GM12878 (cell line): ENCODE measurements at regions not wholly inside any gene's neighbourhood (a gene's known extent, or its start where the extent isn't known, plus 50 kb on each side); places are given as distances from the start of the nearest gene placed in this dataset.

ENCODE experiments used
- ATAC-seq: fragments of 200-7000 bp; cut with Tn5 transposase; 3 replicates; pipeline ENCODE4 v1.9.1; 2020; ENCODE audit warnings: mild to moderate bottlenecking, moderate library complexity
- BruUV-seq: library from RNA; stranded (reverse); fragments of 400-500 nt; replicated peaks from 2 replicates; lab custom pipeline; 2021; lab: Mats Ljungman, UMichigan
- CTCF ChIA-PET: fragments of 300-600 bp; sonication (Branson Sonifier 250); formaldehyde crosslinking; extraction: SDS; loops from one replicate; lab custom pipeline; 2021; ENCODE audit warnings: inconsistent platforms; lab: Yijun Ruan, JAX
- POLR2A ChIA-PET: fragments of 350-600 bp; formaldehyde crosslinking; extraction: SDS; loops from one replicate; lab custom pipeline; 2021; ENCODE audit warnings: inconsistent platforms; lab: Charles Lee
- RAD21 ChIA-PET: fragments of 300-600 bp; sonication (Branson Sonifier 250); formaldehyde crosslinking; loops from one replicate; lab custom pipeline; 2023; ENCODE audit warnings: antibody characterized with exemption; ENCODE audit not compliant: unreplicated experiment; lab: Charles Lee
- SMC1A ChIA-PET: fragments of 300-600 bp; sonication (Branson Sonifier 250); formaldehyde crosslinking; loops from one replicate; lab custom pipeline; 2023; ENCODE audit not compliant: unreplicated experiment, uncharacterized antibody; lab: Charles Lee
- DNase-seq: peaks from one replicate; pipeline ENCODE4 v3.0.0-alpha.2; 2011; ENCODE audit warnings: low read depth, low spot score
- FAIRE-seq: peaks from 3 replicates; lab custom pipeline; 2011; peaks lifted over from hg19 to GRCh38; lab: Jason Lieb, UNC
- H2AFZ ChIP-seq: 2 replicates; pipeline ENCODE4 v1.6.0; 2011; ENCODE audit warnings: low read depth, low read length, control low read depth; ENCODE audit not compliant: control insufficient read depth
- H3K27ac ChIP-seq: 2 replicates; pipeline ENCODE4 v1.5.1; 2011; ENCODE audit warnings: control low read depth; ENCODE audit not compliant: control insufficient read depth, insufficient read depth
- H3K27me3 ChIP-seq, 2 experiments: replicated peaks in 1 of 2; 2 replicates each; pipeline versions ENCODE4 v1.6.0 to v1.6.1; 2011; ENCODE audit warnings: low read length in 1 of 2; ENCODE audit not compliant: control insufficient read depth in 2 of 2, insufficient read depth in 2 of 2
- H3K36me3 ChIP-seq, 2 experiments: 2 replicates each; pipeline ENCODE4 v1.5.1; 2011; ENCODE audit warnings: low read length in 1 of 2; ENCODE audit not compliant: control insufficient read depth in 2 of 2, insufficient read depth in 2 of 2
- H3K4me1 ChIP-seq: 2 replicates; pipeline ENCODE4 v1.6.1; 2011; ENCODE audit warnings: mild to moderate bottlenecking, low read length, moderate library complexity, mixed read lengths; ENCODE audit not compliant: control insufficient read depth, insufficient read depth
- H3K4me2 ChIP-seq: 2 replicates; pipeline ENCODE4 v1.6.0; 2011; ENCODE audit warnings: control low read depth; ENCODE audit not compliant: control insufficient read depth, insufficient read depth
- H3K4me3 ChIP-seq: fragments of 200-600 bp; sonication (generic); 2 replicates; pipeline ENCODE4 v1.5.1; 2016
- H3K79me2 ChIP-seq: 2 replicates; pipeline ENCODE4 v1.6.0; 2011; ENCODE audit warnings: low read length; ENCODE audit not compliant: control insufficient read depth, insufficient read depth
- H3K9ac ChIP-seq: 2 replicates; pipeline ENCODE4 v1.8.0; 2011; ENCODE audit warnings: low read length, control low read depth, mixed read lengths; ENCODE audit not compliant: control insufficient read depth, insufficient read depth
- H3K9me3 ChIP-seq: replicated peaks from 3 replicates; pipeline ENCODE4 v1.5.1; 2011; ENCODE audit warnings: mild to moderate bottlenecking, low read length; ENCODE audit not compliant: control insufficient read depth, insufficient read depth
- H4K20me1 ChIP-seq: 2 replicates; pipeline ENCODE4 v1.6.0; 2011; ENCODE audit not compliant: control insufficient read depth, insufficient read depth
- ASH2L ChIP-seq: fragments of 300-600, 200-600 bp; sonication (generic); IDR thresholded peaks from 2 replicates; pipeline ENCODE4 v1.6.1; 2017; ENCODE audit warnings: low read depth, mild to moderate bottlenecking, borderline replicate concordance
- CBX3 ChIP-seq: fragments of 200-600 bp; sonication (generic); IDR thresholded peaks from 2 replicates; pipeline ENCODE4 v1.6.1; 2016; ENCODE audit warnings: low read depth, borderline replicate concordance
- CEBPB ChIP-seq, 2 experiments: fragments of 150-350 bp in 1 of 2; IDR thresholded peaks; 2 replicates each; pipeline ENCODE4 v1.6.1; 2012 to 2014; ENCODE audit warnings: low read depth in 2 of 2, low read length in 2 of 2, borderline replicate concordance in 1 of 2, inconsistent platforms in 1 of 2
- CHD2 ChIP-seq: IDR thresholded peaks from 2 replicates; pipeline ENCODE4 v1.6.1; 2011; ENCODE audit warnings: low read depth, low read length, improper control_type of control experiment, borderline replicate concordance
- ESRRA ChIP-seq: IDR thresholded peaks from 2 replicates; pipeline ENCODE4 v1.6.1; 2012; ENCODE audit warnings: mild to moderate bottlenecking, low read length, improper control_type of control experiment
- FOXM1 ChIP-seq: IDR thresholded peaks from 2 replicates; pipeline ENCODE4 v1.6.1; 2012; ENCODE audit warnings: low read depth, mild to moderate bottlenecking, inconsistent platforms, low read length, moderate library complexity
- RAD51 ChIP-seq: fragments of 450-650 bp; IDR thresholded peaks from 2 replicates; pipeline ENCODE4 v1.6.1; 2016; ENCODE audit warnings: moderate library complexity, mild to moderate bottlenecking, inconsistent platforms
- SMAD5 ChIP-seq: IDR thresholded peaks from 2 replicates; pipeline ENCODE4 v1.6.1; 2016; ENCODE audit warnings: antibody characterized with exemption, low read depth
- SREBF2 ChIP-seq: IDR thresholded peaks from 2 replicates; pipeline ENCODE4 v1.6.1; 2012; ENCODE audit warnings: mild to moderate bottlenecking, low read length
- STAT3 ChIP-seq: IDR thresholded peaks from 2 replicates; pipeline ENCODE4 v1.6.1; 2011; ENCODE audit warnings: low read depth, low read length, improper control_type of control experiment
- ZNF207 ChIP-seq: fragments of 450-650 bp; IDR thresholded peaks from 2 replicates; pipeline ENCODE4 v1.6.1; 2014; ENCODE audit warnings: antibody characterized with exemption, mild to moderate bottlenecking, borderline replicate concordance
- WGBS: methylation state at CpG from one replicate; pipeline ENCODE4 v1.1.6; 2016; ENCODE audit warnings: low lambda C conversion rate; ENCODE audit not compliant: insufficient replicate concordance, insufficient coverage; ENCODE audit errors: missing lambda C conversion rate; 5-methylcytosine and 5-hydroxymethylcytosine counted together
- in situ Hi-C: fragments of 300-500 bp; cut with MboI; formaldehyde crosslinking; loops from 9 replicates; pipeline ENCODE4 v1.14.3; 2018; ENCODE audit warnings: mixed read lengths
- intact Hi-C: fragments of 100-400 bp; cut with micrococcal nuclease; formaldehyde crosslinking; loops from one replicate; pipeline ENCODE4 v1.14.2; 2022; ENCODE audit not compliant: unreplicated experiment

- ChIA-PET RAD21 (no interaction called here), CTCF (interaction anchor here (0.8 to 1.2 kb wide), 2 partner anchors 20 to 21 kb away, joined by 3 read pairs; no protein-coding TSS in a partner anchor), SMC1A (interaction anchor here (0.7 to 1.1 kb wide), 2 partner anchors 21 to 23 kb away, joined by 3 read pairs; no protein-coding TSS in a partner anchor), POLR2A (no interaction called here)
- BruUV-seq: no TSS peak
- no peaks in the 10 kb centered on the region for H3K36me3 ChIP-seq
- H2AFZ ChIP-seq: no peak overlapping the region
- H3K79me2 ChIP-seq: no peaks in the 10 kb centered on the region
- WGBS: 17% methylated on average over 3 of the region's 3 CpGs
- H3K27me3 ChIP-seq: 0 out of 4 replicates have a peak, but pooled peaks cover 0 to 1% of the 10 kb centered on the region in 2 experiments
- no peak overlapping the region for H3K9ac ChIP-seq
- in situ Hi-C loops: no loop called here
- no peak overlapping the region for H3K4me3 ChIP-seq
- H3K4me1 ChIP-seq: no peaks in the 10 kb centered on the region
- H3K4me2 ChIP-seq: no peak overlapping the region
- ATAC-seq (peak; percentile 32; the same call in 2 of the 3 replicates), FAIRE-seq (no peak), DNase-seq (no peak)
- intact Hi-C loops: no loop called here
- H4K20me1 ChIP-seq: no peaks in the 10 kb centered on the region
- TF ChIP-seq CHD2 (no peak), ESRRA (no peak), ASH2L (no peak), ZNF207 (no peak), CEBPB (IDR thresholded peaks at IDR 0.05; ENCODE audit: borderline replicate concordance in 1 of 2, low read depth in 2 of 2, low read length in 2 of 2) (no peak), SMAD5 (no peak), STAT3 (no peak), RAD51 (no peak), FOXM1 (no peak), CBX3 (no peak), SREBF2 (no peak)
- H3K27ac ChIP-seq: no peak overlapping the region
- no peaks in the 10 kb centered on the region for H3K9me3 ChIP-seq
These were observed 141.3 kb downstream of the SREK1 start for GRCh38 chr5:66285343-66285922.
